Ishikawa (cell line): ENCODE measurements at regions not wholly inside any gene's neighbourhood (a gene's known extent, or its start where the extent isn't known, plus 50 kb on each side); places are given as distances from the start of the nearest gene placed in this dataset.

Experiments used
- CEBPB ChIP-seq: IDR thresholded peaks from 2 replicates; pipeline ENCODE4 v1.6.1; 2012
- EP300 ChIP-seq: IDR thresholded peaks from 2 replicates; pipeline ENCODE4 v1.6.1; 2012; ENCODE audit warnings: borderline replicate concordance
- TF ChIP-seq, protein P1 (sequence below): IDR thresholded peaks from 2 replicates; pipeline ENCODE4 v1.6.1; 2012; ENCODE audit warnings: low read depth, mild to moderate bottlenecking

DNA sequence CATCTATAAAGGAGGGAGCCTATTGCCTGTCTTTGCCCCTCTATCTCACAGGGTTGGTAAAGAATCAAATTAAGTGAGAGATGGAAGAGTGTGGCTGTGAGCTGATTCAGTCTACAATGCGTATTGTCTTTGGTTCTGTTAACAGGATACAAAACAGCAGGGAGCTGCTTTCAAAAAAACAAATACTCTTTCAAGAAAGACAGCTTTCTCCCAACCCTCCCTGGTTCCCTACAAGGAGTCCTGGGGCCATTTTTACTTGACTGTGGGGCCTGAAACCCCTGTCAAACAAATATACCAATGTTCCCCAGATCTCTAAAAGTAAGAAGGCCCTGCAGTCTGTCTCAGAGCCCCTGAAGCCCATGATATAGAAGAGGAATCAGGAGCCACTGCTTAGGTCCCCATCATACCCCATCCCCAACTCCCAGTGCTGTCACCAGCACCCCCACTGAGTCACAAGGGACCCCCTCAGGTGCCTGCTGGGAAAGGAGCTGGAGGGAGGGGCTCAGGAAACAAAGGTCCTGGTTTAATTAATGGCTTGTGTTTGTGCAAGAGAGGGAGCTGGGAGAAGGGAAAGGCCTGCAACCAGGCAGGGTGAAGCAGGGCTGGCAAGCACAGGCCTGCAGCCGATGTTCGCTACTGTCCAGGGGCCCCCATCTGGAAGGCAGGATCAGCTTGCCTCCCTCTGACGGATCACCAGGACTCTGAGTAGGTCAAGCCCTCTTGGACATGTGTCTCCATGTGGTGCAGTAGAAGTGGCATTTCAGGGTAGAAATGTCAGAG is 182.0 kb upstream of the GHITM start:
- TF ChIP-seq, protein P1, sequence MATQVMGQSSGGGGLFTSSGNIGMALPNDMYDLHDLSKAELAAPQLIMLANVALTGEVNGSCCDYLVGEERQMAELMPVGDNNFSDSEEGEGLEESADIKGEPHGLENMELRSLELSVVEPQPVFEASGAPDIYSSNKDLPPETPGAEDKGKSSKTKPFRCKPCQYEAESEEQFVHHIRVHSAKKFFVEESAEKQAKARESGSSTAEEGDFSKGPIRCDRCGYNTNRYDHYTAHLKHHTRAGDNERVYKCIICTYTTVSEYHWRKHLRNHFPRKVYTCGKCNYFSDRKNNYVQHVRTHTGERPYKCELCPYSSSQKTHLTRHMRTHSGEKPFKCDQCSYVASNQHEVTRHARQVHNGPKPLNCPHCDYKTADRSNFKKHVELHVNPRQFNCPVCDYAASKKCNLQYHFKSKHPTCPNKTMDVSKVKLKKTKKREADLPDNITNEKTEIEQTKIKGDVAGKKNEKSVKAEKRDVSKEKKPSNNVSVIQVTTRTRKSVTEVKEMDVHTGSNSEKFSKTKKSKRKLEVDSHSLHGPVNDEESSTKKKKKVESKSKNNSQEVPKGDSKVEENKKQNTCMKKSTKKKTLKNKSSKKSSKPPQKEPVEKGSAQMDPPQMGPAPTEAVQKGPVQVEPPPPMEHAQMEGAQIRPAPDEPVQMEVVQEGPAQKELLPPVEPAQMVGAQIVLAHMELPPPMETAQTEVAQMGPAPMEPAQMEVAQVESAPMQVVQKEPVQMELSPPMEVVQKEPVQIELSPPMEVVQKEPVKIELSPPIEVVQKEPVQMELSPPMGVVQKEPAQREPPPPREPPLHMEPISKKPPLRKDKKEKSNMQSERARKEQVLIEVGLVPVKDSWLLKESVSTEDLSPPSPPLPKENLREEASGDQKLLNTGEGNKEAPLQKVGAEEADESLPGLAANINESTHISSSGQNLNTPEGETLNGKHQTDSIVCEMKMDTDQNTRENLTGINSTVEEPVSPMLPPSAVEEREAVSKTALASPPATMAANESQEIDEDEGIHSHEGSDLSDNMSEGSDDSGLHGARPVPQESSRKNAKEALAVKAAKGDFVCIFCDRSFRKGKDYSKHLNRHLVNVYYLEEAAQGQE: no peak
- TF ChIP-seq CEBPB (no peak), EP300 (no peak)
